Vagina (tissue), 2 donors: ENCODE measurements at regions not wholly inside any gene's neighbourhood (a gene's known extent, or its start where the extent isn't known, plus 50 kb on each side); places are given as distances from the start of the nearest gene placed in this dataset.

ENCODE experiments used
- POLR2A ChIP-seq, 2 donors: fragments of 450-650 bp; IDR thresholded peaks; one replicate each; pipeline ENCODE4 v1.6.1; 2017; ENCODE audit warnings: antibody characterized with exemption in 2 of 2, mild to moderate bottlenecking in 2 of 2, moderate library complexity in 2 of 2
- POLR2AphosphoS5 ChIP-seq, 2 donors: sonication (generic); formaldehyde crosslinking; IDR thresholded peaks; one replicate each; pipeline ENCODE4 v1.9.0; 2017; ENCODE audit warnings: antibody characterized with exemption in 2 of 2, mild to moderate bottlenecking in 2 of 2, low read depth in 1 of 2; ENCODE audit not compliant: insufficient read depth in 1 of 2
- TF ChIP-seq, protein P1 (sequence below), 3 experiments: fragments of 450-650 bp in 2 of 3; fragments of 200-600 bp in 1 of 3; sonication (generic) in 1 of 3; IDR thresholded peaks; one replicate each; pipeline ENCODE4 v1.5.1; 2017 to 2019; ENCODE audit warnings: antibody characterized with exemption in 3 of 3, mild to moderate bottlenecking in 2 of 3, moderate library complexity in 2 of 3

DNA sequence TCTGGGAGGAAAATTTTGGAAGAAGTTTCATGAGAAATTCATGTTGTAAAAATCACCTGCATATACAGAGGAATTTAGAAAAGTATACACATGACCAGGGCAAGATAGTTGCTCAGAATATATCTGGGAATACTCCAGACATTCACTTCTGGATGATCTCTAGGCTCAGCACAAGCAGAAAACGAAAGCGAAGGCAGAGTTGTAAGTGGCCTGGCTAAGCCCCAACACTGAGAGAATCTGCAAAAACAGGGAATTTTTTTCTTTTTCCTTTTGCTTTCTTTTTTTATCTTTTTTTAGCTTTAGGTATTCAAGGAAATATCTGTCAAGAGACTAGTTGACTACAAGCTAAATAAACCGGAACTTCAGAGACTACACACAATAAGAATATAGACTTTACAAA, 207.2 kb downstream of the FGF13 start:
- TF ChIP-seq POLR2AphosphoS5 (IDR thresholded peaks at IDR 0.05; ENCODE audit: insufficient read depth in 1 of 2, low read depth in 1 of 2) (no peak), POLR2A (IDR thresholded peaks at IDR 0.05) (no peak)
- TF ChIP-seq, protein P1, sequence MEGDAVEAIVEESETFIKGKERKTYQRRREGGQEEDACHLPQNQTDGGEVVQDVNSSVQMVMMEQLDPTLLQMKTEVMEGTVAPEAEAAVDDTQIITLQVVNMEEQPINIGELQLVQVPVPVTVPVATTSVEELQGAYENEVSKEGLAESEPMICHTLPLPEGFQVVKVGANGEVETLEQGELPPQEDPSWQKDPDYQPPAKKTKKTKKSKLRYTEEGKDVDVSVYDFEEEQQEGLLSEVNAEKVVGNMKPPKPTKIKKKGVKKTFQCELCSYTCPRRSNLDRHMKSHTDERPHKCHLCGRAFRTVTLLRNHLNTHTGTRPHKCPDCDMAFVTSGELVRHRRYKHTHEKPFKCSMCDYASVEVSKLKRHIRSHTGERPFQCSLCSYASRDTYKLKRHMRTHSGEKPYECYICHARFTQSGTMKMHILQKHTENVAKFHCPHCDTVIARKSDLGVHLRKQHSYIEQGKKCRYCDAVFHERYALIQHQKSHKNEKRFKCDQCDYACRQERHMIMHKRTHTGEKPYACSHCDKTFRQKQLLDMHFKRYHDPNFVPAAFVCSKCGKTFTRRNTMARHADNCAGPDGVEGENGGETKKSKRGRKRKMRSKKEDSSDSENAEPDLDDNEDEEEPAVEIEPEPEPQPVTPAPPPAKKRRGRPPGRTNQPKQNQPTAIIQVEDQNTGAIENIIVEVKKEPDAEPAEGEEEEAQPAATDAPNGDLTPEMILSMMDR (IDR thresholded peaks at IDR 0.05): no peak
